GM23248 (cell line): ENCODE measurements at regions not wholly inside any gene's neighbourhood (a gene's known extent, or its start where the extent isn't known, plus 50 kb on each side); places are given as distances from the start of the nearest gene placed in this dataset.

Experiments used
- EZH2 ChIP-seq: fragments of 200-600 bp; sonication (generic); IDR thresholded peaks from 2 replicates; pipeline ENCODE4 v1.6.1; 2018; ENCODE audit warnings: antibody characterized with exemption, mild to moderate bottlenecking; ENCODE audit not compliant: insufficient read depth, poor library complexity, severe bottlenecking
- EZH2phosphoT487 ChIP-seq: fragments of 200-600 bp; sonication (generic); IDR thresholded peaks from 2 replicates; pipeline ENCODE4 v1.6.1; 2018; ENCODE audit warnings: antibody characterized with exemption, moderate library complexity, mild to moderate bottlenecking, low read depth; ENCODE audit not compliant: insufficient read depth

GRCh38 chr4:57369446-57369845 is 259.3 kb upstream of the IGFBP7 start:
- TF ChIP-seq EZH2 (no peak), EZH2phosphoT487 (no peak)
